Epithelial cell of esophagus (primary cell): ENCODE measurements at regions not wholly inside any gene's neighbourhood (a gene's known extent, or its start where the extent isn't known, plus 50 kb on each side); places are given as distances from the start of the nearest gene placed in this dataset.
A peak's percentile ranks its signal among the peaks of the same experiment; 100 is the strongest.

Source experiments
- DNase-seq: peaks from one replicate; pipeline ENCODE4 v3.0.0; 2010; ENCODE audit warnings: low read depth
- H3K4me3 ChIP-seq: 2 replicates; pipeline ENCODE4 v1.5.1; 2011; ENCODE audit warnings: mild to moderate bottlenecking, low read length, control low read depth
- TF ChIP-seq, protein P1 (sequence below): IDR thresholded peaks from 2 replicates; pipeline ENCODE4 v1.5.1; 2011; ENCODE audit warnings: low read depth, mild to moderate bottlenecking, low read length, control low read depth, inconsistent platforms; ENCODE audit not compliant: insufficient read depth; ENCODE audit errors: missing control alignments

GRCh38 chr20:7695635-7696034, 244.6 kb downstream of the HAO1 start:
- TF ChIP-seq, protein P1, sequence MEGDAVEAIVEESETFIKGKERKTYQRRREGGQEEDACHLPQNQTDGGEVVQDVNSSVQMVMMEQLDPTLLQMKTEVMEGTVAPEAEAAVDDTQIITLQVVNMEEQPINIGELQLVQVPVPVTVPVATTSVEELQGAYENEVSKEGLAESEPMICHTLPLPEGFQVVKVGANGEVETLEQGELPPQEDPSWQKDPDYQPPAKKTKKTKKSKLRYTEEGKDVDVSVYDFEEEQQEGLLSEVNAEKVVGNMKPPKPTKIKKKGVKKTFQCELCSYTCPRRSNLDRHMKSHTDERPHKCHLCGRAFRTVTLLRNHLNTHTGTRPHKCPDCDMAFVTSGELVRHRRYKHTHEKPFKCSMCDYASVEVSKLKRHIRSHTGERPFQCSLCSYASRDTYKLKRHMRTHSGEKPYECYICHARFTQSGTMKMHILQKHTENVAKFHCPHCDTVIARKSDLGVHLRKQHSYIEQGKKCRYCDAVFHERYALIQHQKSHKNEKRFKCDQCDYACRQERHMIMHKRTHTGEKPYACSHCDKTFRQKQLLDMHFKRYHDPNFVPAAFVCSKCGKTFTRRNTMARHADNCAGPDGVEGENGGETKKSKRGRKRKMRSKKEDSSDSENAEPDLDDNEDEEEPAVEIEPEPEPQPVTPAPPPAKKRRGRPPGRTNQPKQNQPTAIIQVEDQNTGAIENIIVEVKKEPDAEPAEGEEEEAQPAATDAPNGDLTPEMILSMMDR, result no peak

GRCh38 chr20:7696311-7696710, 243.9 kb downstream of the HAO1 start:
- DNase-seq, result peak; percentile 53
- TF ChIP-seq, protein P1, result no peak
- H3K4me3 ChIP-seq, result no peak overlapping the region

More at GRCh38 chr20:7695635-7696034, 244.6 kb downstream of the HAO1 start:
- peak; percentile 33 for DNase-seq
- no peak overlapping the region for H3K4me3 ChIP-seq

DNA sequence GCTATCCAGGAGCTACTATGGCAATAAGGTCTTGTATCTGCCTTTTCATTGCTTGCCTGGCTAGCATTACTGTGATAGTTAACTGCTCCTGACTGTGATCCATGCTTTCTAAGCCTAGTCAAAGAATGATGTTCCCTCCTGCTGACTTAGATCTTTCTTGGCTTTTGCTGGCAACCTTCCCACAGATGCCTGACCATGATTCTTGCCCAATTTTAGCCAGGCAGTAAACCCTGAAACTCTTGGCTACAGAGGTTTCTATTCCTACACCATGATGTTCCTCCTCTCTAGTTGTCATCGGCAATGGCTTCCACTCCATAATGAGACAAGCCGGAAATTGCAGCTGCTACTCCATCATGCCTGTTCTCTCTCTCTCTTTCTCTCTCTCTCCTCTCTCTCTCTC, 238.1 kb downstream of the HAO1 start:
- no peak overlapping the region for H3K4me3 ChIP-seq
- TF ChIP-seq, protein P1, result no peak
- no peak for DNase-seq

GRCh38 chr20:7703551-7703961, 236.7 kb downstream of the HAO1 start:
- TF ChIP-seq, protein P1, result no peak
- peak; percentile 31 for DNase-seq
- H3K4me3 ChIP-seq, result no peak overlapping the region

GRCh38 chr20:7703996-7704395, 236.3 kb downstream of the HAO1 start:
- H3K4me3 ChIP-seq, result no peak overlapping the region
- TF ChIP-seq, protein P1, result no peak
- DNase-seq, result no peak

DNA sequence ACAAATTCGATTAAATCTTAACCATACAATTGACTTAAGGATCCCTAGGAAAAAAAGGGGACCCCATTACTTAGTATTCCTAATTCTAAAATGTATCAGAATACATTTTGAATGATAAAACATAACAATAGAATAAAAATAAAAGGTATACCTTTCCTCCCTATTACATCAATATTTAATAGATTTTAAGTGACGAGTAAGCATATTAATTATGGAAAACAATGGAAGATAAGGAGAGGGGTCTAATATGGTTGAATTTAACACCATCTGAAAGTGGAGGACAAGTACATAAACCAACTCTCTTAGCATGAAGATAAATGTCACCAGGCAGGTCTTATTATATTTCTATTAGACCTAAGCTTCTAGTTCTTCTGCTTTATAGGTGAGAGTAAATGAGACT, 232.1 kb downstream of the HAO1 start:
- TF ChIP-seq, protein P1, result no peak
- no peak overlapping the region for H3K4me3 ChIP-seq
- no peak for DNase-seq

- no peak overlapping the region for H3K4me3 ChIP-seq
- no peak for DNase-seq
- TF ChIP-seq, protein P1, result no peak
These were observed 231.5 kb downstream of the HAO1 start for GRCh38 chr20:7708782-7709181.
